ENCODE measurements at regions not wholly inside any gene's neighbourhood (a gene's known extent, or its start where the extent isn't known, plus 50 kb on each side); places are given as distances from the start of the nearest gene placed in this dataset.

DNA sequence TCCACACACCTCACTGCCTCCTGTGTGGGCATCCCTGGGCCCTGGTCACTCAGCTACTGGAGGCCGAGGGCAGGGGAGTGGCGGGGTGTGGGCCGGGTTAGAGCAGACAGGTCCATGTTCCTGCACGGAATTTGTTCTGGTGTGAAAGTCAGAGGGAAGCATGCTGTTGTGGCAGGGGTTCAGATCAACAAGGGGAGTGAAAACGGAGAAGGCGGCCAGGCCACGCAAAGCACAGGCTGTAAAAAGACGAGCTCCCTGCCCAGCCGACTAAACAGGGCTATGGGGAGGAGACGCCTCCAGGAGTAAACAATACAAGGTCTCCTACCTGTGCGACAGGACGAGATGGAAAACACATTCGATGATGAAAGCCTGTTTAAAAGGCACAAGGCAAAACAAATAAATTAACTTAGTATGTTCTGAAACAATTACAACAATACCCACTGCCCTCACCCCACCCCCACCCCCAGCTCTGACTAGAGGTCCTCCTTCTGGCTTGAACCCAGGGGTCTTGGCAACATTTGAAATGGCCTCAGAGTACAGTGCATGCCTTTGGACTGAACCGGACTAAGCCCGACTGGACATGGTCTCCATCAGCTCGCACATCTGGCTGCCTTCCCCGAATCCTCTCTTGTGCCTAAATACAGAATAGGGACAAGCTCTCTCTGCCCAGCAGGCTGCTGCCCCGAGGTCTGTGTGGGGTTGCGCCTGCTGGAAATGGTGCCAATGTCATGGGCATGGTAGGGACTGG lies 274.9 kb upstream of the DIO3 start:
- no peak overlapping the region for H3K4me3 Mint-ChIP-seq
- ATAC-seq (no peak), DNase-seq (ENCODE audit: low spot score) (no peak)
- Histone ChIP-seq H3K4me3 (no peak overlapping the region), H4K20me1 (replicated peaks; ENCODE audit: insufficient read depth) (no peaks in the 10 kb centered on the region), H3K27ac (ENCODE audit: low read depth) (no peak overlapping the region), H3K9me2 (ENCODE audit: insufficient read depth) (no peaks in the 10 kb centered on the region), H3K36me3 (ENCODE audit: insufficient read depth) (no peaks in the 10 kb centered on the region), H3K79me2 (replicated peaks; ENCODE audit: insufficient read depth) (no peaks in the 10 kb centered on the region), H3F3A (replicated peaks; ENCODE audit: low read depth) (no peaks in the 10 kb centered on the region), H3K27me3 (ENCODE audit: insufficient read depth) (no peaks in the 10 kb centered on the region), H3K4me2 (no peak overlapping the region), H3K4me1 (ENCODE audit: insufficient read depth) (peaks cover 24% of the 10 kb centered on the region), H2AFZ (no peak overlapping the region)
- no peaks in the 10 kb centered on the region for H3K36me3 Mint-ChIP-seq (ENCODE audit: low read depth)
- H3K27me3 Mint-ChIP-seq (ENCODE audit: insufficient read depth, low read depth, poor library complexity), result peaks cover 3% of the 10 kb centered on the region
- H3K27ac Mint-ChIP-seq, result no peak overlapping the region
- H3K4me1 Mint-ChIP-seq, result peaks cover 24% of the 10 kb centered on the region
- H3K9me3 Mint-ChIP-seq, result no peaks in the 10 kb centered on the region
- TF ChIP-seq CREB1 (CRISPR knock-in tag; IDR thresholded peaks at IDR 0.05; ENCODE audit: low read depth) (no peak), STAT1 (IDR thresholded peaks at IDR 0.05; ENCODE audit: unreplicated experiment) (no peak), JUNB (IDR thresholded peaks at IDR 0.05; ENCODE audit: unreplicated experiment) (no peak)
- TF ChIP-seq, protein P1, sequence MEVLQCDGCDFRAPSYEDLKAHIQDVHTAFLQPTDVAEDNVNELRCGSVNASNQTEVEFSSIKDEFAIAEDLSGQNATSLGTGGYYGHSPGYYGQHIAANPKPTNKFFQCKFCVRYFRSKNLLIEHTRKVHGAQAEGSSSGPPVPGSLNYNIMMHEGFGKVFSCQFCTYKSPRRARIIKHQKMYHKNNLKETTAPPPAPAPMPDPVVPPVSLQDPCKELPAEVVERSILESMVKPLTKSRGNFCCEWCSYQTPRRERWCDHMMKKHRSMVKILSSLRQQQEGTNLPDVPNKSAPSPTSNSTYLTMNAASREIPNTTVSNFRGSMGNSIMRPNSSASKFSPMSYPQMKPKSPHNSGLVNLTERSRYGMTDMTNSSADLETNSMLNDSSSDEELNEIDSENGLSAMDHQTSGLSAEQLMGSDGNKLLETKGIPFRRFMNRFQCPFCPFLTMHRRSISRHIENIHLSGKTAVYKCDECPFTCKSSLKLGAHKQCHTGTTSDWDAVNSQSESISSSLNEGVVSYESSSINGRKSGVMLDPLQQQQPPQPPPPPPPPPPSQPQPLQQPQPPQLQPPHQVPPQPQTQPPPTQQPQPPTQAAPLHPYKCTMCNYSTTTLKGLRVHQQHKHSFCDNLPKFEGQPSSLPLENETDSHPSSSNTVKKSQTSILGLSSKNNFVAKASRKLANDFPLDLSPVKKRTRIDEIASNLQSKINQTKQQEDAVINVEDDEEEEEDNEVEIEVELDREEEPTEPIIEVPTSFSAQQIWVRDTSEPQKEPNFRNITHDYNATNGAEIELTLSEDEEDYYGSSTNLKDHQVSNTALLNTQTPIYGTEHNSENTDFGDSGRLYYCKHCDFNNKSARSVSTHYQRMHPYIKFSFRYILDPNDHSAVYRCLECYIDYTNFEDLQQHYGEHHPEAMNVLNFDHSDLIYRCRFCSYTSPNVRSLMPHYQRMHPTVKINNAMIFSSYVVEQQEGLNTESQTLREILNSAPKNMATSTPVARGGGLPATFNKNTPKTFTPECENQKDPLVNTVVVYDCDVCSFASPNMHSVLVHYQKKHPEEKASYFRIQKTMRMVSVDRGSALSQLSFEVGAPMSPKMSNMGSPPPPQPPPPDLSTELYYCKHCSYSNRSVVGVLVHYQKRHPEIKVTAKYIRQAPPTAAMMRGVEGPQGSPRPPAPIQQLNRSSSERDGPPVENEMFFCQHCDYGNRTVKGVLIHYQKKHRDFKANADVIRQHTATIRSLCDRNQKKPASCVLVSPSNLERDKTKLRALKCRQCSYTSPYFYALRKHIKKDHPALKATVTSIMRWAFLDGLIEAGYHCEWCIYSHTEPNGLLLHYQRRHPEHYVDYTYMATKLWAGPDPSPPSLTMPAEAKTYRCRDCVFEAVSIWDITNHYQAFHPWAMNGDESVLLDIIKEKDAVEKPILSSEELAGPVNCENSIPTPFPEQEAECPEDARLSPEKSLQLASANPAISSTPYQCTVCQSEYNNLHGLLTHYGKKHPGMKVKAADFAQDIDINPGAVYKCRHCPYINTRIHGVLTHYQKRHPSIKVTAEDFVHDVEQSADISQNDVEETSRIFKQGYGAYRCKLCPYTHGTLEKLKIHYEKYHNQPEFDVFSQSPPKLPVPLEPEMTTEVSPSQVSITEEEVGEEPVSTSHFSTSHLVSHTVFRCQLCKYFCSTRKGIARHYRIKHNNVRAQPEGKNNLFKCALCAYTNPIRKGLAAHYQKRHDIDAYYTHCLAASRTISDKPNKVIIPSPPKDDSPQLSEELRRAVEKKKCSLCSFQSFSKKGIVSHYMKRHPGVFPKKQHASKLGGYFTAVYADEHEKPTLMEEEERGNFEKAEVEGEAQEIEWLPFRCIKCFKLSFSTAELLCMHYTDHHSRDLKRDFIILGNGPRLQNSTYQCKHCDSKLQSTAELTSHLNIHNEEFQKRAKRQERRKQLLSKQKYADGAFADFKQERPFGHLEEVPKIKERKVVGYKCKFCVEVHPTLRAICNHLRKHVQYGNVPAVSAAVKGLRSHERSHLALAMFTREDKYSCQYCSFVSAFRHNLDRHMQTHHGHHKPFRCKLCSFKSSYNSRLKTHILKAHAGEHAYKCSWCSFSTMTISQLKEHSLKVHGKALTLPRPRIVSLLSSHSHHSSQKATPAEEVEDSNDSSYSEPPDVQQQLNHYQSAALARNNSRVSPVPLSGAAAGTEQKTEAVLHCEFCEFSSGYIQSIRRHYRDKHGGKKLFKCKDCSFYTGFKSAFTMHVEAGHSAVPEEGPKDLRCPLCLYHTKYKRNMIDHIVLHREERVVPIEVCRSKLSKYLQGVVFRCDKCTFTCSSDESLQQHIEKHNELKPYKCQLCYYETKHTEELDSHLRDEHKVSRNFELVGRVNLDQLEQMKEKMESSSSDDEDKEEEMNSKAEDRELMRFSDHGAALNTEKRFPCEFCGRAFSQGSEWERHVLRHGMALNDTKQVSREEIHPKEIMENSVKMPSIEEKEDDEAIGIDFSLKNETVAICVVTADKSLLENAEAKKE (CRISPR knock-in tag; IDR thresholded peaks at IDR 0.05), result no peak
- TF ChIP-seq, protein P2, sequence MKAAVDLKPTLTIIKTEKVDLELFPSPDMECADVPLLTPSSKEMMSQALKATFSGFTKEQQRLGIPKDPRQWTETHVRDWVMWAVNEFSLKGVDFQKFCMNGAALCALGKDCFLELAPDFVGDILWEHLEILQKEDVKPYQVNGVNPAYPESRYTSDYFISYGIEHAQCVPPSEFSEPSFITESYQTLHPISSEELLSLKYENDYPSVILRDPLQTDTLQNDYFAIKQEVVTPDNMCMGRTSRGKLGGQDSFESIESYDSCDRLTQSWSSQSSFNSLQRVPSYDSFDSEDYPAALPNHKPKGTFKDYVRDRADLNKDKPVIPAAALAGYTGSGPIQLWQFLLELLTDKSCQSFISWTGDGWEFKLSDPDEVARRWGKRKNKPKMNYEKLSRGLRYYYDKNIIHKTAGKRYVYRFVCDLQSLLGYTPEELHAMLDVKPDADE (IDR thresholded peaks at IDR 0.05), result no peak
